Activated T-cell treated with anti-CD3 and anti-CD28 coated beads, Interleukin-2, amount 50 U/mL, for 48 hours (primary cell): ENCODE measurements at regions not wholly inside any gene's neighbourhood (a gene's known extent, or its start where the extent isn't known, plus 50 kb on each side); places are given as distances from the start of the nearest gene placed in this dataset.

Experiments used
- DNase-seq, 2 experiments: peaks; one replicate each; pipeline ENCODE4 v3.0.0-alpha.2; 2020

DNA sequence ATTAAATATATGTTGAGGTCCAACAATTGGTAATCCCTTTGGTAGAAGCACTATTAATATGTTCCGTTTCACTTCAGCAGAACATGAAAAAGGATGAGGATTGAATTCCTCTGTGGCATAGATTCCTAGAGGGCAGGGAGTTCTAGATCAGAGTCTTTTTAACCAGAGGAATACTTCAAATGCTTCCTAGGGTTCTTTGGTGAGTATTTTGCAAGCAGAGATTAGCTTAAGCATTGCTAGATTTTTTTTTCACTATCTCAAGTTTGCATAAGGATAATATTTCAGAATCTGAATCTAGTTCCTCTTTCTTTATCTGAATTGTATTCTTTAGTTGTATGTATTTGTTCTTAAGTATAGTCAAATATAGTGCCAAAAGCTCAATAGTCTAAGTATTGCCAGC is 116.6 kb upstream of the ADAMTSL1 start:
- DNase-seq: no peak

DNA sequence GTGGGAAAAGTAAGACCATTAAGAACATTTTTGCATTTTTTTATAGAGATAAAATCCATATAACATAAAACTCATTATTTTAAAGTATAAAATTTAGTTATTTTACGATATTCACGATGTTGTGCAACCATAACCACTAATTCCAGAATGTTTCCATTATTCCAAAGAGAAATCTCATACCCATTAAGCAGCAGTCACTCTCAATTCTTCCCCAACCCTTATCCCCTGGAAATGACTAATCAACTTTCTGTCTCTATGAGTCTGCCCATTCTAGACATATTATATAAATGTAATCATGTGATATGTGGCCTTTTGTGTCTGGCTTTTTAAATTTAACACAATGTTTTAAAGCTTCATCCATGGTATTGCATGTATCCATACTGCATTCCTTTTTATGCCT is 115.6 kb upstream of the ADAMTSL1 start:
- no peak for DNase-seq

DNA sequence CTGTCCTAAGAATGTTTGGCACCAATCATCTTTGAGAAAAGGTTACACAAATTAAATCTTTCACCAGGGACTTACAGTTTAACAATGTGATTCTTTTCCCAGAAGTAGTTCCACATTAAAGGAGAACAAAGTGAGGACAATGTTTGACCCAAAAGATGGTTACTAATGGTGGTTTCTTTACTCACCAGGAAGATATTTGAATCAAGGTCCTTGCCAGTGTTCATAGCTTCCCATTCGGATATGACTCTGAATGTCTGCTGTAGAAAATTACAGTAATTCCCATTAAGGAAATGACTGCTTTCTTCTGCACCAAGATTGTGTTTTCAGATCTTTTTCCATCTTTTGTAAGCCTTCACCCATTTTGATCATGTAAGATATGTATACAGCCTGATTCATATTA is 114.6 kb upstream of the ADAMTSL1 start:
- DNase-seq: no peak

DNA sequence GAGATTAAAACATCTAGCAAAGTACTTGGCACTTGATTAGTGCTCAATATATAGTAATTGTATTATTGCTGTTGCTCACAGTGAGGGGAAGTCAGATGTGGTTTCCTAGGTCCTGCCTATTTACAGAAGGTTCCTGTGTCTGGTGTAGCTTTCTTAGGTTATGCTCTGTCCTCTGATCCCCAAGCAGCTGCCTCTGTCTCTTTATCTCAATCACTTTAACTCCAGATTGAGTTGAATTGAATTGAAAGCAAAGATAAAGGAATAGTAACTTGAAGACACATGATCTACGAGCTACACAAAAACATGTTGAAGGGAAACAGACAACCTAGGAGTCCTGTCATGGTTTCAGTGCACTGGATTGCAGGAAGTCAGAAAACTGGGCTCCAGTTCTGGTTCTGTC is 113.9 kb upstream of the ADAMTSL1 start:
- DNase-seq: no peak

DNA sequence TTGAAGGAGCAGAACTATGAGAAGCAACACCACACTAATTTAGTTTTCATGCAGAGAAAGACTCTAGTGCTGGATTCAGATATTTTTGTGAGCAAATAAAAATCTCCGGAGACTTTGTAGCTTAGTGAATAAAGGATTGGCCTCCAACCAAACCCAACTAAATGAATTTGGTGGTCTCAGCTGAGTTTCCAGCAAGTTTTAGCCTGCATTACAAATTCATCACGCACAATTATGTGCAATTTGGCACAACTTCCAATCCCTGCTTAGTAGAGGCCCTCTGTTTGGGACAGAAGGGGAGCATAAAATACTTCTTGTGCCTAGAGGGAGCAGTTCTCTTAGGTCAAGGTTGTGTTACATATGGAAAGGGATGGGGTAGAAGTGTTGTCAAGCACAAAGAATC is 112.3 kb upstream of the ADAMTSL1 start:
- DNase-seq: no peak

DNA sequence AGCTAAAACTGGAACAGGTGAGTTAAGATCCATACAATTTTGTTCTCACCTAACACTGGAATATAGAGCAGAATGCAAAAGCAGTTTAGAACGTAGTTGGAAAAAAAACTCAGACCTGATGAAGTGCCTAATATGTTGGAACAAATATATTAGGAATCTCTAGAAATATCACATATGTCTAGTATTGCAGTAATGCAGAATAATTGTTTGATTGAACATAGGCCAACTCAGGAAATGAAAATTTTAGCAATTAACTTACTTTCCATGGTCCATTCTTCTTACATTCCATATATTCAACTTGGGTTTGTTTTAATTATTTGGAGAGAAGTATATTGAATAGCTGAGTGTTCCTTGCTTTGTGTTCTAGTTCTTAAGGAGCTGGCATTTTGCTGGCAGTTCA is 111.8 kb upstream of the ADAMTSL1 start:
- no peak for DNase-seq

DNA sequence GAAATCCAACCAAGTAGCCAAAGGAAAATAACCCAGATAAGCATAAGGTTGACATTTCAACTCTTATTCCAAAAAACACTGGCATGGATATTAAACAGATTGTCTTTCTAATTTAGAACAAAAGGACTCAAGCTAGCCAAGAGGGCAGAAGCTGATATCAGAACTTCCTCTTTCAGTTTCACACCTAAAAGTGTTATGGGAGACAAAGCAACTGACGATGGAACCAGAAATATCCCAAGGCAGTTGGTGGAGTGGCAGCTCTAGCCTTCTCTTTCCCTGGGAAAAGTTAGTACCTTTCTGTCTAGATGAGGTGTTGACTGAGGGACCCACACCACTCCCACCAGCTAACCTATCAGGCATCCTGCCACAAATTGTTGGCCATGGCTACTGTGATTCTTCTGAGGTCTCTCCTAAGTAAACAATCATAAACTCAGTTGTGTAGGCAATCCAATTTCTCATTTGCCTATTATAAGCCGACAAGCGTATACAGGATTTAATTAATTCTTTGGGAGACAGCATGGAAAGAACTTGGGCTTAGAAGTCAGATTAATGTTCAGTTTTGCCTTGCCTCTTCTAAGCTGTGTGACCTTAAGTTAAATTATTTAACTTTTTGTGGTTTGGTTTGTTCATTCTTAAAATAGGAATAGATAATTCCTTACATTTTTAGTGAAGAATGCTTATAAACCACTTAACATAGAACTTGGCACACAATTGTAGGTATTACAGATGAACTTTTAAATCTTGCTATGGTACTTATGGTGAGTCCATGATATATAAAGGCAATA is 110.9 kb upstream of the ADAMTSL1 start:
- no peak for DNase-seq

DNA sequence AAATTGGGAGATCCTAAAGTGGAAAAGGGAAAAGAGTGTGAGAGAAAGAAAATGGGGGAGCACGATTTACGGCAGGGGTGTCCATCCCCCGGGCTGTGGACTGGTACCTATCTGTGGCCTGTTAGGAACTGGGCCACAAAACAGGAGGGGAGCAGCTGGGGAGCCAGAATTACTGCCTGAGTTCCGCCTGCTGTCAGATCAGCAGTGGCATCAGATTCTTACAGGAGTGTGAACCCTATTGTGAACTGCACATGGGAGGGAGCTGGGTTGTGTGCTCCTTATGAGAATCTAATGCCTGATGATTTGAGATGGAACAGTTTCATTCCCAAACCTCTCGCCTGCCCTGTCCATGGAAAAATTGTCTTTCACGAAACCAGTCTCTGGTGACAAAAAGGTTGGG is 108.3 kb upstream of the ADAMTSL1 start:
- DNase-seq: no peak

DNA sequence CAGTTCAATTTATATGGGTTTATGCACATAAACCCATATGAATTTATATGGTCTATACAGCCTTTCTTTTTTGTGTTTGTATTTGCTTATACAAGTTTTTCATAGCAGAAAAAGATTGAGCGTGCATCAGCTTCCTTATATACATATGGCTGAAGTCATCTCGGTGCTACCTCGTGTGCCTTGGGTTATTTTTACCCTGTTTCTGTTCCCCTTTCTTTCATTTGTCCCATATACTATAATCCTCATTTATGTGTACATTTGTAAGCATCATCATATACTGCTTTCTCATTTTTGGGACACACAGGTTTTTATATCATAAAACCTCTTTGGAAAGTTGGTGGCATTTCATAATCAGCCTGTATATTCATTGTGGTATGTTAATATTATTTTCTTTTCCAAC is 107.8 kb upstream of the ADAMTSL1 start:
- DNase-seq: no peak

DNA sequence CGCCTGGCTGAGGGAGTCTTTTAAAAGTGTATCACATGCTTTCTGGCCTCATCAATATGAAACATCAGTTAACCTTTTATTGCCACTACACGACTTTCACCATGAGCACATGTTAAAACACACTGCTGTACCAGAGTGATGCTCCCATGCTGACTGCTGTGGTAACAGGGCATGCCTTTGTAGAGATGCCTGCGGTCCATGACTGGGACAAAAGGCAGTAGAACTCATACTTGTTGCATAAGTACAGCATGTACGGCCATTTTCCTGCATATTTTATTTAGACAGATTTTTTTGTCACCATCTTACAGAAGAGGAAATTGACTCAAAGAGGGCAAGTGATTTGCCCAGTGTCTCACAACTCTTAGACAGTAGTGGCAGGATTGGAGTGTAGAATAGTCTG is 105.7 kb upstream of the ADAMTSL1 start:
- no peak for DNase-seq

DNA sequence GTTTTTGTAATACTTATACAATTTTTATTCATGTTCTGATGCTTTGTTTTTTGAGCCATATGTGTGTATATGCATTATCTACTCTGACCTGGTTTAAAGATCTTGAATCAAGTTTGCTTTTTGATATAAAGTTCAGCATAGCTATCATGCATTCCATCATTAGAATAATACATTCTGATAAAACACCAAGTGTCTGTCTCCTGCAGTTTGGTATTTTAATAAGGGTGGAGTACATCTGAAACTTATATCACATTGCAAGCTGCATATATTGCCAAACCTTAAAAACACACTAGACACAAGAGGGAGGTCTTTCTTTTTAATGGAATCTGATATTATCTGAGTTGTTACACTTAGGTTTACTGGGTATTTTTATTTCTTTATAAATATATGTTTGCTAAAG is 102.8 kb upstream of the ADAMTSL1 start:
- DNase-seq: no peak

DNA sequence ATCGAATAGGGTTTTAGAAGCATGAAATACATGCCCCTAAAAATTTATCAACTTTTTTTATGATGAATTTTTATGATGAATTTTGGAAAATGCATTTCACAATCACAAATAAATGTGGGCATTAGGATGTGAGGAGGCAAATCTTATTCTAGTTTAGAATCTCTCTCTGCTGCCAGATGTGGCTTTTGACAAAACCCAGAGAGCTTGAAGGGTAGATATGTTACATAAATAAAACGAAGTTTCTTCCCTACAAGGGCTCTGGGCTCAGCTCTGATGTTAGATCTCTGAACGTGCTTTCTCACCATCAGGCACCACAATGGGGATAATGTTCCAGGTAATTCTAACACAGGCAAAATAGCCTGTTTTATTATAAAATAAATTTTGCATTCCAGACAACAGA is 102.3 kb upstream of the ADAMTSL1 start:
- no peak for DNase-seq

DNA sequence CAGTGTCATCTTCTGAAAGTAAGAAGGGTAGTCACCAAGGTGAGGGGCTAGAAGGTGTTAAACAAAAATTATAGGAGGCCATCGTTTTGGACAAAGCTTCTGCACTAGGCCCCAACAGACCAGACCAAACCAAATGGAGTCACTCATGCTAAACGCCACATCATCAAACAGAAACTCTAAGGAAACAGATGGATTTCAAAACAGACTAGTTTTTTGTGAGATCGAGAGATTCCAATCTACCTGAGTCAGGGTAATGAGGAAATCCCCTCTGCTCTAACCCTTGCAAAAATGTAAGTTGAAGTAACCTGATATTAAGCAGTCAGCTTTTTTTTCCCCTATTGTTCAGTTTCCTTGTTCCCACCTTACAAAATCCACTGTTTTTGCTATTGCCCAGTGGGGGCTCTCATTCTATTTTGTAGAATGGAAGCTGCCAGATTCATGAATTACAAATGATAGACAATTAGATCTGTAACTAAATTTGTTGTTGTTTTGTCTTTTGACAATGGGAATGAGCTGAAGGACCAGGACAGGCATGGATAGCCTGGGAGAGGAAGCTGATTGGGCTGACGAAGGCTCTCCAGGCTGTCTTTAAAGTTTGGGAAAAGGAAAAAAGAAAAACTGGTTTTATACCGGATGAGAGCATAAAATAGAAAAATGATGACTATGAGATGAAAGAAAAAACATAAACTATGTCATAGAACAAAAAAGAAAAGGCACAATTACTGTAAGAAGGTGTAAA is 94.7 kb upstream of the ADAMTSL1 start:
- DNase-seq: no peak

DNA sequence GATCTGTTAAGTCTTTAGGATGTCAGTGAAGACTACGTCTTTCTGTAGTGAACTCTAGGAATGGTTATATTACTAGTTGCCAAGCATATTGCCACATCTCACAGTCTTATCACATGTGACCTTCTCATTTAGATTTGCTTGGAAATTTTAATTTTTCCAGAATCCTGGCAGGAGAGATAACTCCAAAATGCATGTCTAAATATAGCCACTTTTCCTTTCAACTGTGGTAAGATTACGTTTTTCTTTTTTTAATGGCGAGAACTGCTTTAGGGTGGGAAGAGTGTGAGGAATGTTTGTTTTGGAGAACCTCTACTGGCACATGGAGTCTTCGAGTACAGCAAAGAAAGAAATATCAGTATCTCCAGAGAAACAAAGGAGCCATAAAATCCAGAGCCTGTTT is 91.7 kb upstream of the ADAMTSL1 start:
- no peak for DNase-seq

DNA sequence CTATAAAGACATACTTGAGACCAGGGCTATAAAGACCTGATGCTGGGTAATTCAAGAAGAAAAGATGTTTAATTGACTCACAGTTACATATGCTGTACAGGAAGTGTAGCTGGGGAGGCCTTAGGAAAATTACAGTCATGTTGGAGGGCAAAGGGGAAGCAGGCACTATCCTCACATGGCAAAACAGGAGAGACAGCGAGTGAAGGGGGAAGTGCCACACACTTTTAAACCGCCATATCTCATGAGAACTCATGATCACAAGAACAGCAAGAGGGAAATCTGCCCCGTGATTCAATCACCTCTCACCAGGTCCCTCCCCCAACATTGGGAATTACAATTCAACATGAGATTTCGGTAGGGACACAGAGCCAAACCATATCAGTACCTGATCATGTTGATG is 89.9 kb upstream of the ADAMTSL1 start:
- DNase-seq: no peak

DNA sequence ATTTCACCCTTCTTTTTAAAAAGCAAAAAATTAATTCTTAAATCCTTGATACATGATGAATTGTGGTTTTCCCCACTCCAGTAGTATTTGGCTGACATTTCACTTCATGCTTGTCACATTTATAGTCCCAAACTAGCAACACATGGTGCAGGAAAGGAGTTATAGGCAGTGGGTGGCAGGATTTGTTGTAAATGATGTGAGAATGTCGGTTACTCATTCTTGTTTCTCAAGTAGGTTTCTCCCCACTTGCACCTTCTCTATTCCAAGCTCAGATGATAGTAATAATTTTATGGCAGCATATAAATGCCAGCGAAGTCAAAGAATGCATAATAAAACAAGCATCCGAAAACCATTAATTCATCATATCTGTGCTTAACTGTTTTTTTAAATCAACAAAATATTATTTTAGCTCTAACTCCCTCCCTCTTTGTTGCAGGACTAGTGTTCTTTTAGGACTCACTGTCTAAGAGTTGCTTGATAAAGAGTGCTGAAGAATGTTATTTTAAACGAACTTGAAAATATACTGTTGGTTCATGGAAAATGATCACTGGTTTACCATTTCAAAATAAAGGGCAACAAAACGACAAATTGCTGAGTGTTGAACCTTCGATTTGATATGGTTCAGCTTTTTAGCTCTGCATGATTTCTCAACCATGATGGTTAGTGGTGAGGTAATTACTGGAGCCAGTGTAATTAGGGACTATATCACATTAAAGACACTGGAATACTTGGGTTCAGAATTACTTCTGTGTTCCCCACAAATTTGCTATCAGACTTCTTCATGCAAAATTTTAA is 88.1 kb upstream of the ADAMTSL1 start:
- DNase-seq: no peak

DNA sequence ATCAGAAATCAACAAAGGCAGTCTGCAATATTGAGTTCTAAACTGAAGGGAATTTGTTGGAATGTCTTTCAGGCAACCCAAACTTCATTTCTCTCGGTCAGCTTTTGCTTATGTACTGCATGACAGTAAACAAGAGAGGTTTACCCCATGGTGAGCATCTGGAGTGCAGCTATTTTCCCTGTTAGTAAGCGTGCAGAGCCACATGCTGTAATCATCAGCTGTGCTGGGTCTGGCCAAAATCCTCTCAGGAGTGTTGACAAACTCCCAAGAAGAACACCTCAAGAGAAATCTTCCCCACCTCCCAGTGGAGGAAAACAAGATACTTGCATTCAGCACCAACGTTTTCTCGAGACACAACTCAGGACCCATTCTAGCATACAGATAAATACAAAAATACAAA is 83.6 kb upstream of the ADAMTSL1 start:
- no peak for DNase-seq

DNA sequence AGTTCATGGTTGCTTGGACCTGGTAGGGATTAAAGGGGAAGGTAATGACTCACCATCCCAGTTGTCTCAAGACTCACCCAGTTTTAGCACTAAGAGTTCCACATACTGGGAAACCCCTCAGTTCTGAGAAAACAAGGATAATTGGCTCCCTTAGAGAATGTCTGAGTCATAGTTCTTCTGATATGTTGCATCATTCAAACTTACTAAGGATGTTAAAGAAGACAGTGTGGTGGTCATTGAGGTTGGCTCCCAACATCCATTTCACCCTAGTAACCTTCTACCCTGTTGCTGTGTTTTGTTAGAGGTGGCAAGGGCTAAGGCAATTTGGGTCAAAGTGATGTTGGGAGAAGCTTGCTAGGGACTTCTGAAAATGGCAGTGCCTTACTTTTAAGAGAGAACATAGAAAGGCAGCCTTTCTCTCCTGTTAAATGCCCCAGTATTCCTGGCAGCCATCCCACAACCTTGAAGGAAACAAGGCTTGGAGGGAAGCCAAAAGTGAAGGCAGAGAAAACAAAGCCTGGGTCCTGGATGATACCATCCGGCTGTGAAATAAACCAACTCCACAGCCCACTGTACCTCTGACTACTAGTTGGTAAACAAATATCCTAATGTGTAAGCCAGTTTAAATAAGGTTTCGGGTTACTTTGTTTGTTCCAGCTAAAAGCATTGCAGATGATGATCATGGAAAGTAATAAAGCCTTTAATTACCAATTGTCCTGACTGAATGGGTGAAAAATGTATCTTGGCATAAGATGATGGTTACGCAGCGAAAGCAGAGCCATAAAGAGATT is 80.4 kb upstream of the ADAMTSL1 start:
- DNase-seq: no peak

DNA sequence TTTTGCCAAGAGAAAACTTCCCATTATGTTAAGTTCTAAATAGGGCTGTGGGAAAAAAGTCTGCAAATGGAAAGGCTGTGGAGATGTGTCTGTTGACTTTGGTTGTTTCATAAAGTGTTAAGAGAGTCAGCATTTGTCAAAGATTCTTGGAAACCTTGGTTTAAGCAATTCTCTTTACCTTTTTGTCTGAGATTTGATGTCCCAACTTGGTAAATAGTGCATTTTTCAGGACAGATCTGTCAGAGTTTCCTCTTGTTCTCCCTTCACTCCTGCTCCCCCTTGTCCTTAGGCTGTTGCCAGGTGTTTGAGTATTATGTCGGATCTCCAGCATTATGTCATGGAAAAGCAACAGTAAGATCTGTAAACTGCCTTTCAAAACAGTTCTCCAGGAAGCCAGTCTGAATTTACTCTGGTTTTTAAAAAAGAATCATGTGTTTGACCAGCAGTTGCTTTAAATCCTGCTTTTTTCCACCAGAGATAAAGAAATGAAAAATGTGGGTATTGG is 79.1 kb upstream of the ADAMTSL1 start:
- no peak for DNase-seq

DNA sequence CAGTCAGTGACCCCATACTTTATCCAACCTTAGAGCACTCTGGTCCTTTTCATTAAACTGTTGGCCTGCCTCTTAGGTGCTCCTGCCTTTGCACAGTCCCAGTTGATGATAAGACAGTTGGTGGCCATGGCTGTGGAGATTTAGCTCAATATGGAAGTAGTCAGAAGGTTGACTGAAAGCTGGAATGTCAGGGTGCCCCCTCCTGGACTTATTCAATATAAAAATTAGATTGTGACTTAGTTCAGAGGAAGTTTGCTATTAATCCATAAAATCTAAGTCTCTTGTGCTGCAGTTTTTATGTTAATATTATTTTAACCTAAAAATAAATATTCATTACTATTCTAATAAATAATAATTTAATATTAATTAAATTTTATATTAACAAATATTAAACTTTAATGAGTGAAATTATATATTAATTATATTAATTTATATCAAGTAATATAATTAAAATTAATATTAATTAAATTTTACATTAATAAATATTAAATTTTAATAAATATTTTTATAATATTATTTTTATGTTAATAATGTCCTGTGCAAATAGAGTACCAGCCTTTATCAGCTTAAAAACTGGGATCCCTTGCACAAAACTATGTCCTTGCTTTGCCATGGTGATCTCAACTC is 77.7 kb upstream of the ADAMTSL1 start:
- DNase-seq: peak in 1 of 2 experiments; percentile 14

DNA sequence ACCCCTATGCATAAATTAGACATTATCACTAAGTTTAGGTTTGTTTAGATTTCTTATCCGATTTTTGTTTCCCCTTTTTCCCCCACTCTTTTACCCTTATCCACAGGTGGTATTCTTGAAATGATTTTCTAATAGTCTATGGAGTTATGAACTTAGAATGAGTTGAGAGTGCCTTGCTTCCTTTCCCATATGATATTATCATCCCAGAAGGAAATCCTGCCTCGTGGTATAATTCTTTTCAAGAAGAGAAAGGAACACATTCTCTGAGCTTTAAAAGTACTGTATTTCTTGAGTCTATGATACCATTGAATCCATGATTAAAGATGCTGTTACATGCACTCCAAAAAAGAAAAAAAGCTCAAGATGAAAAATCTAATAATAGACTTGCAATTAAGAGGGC is 76.9 kb upstream of the ADAMTSL1 start:
- DNase-seq: no peak

DNA sequence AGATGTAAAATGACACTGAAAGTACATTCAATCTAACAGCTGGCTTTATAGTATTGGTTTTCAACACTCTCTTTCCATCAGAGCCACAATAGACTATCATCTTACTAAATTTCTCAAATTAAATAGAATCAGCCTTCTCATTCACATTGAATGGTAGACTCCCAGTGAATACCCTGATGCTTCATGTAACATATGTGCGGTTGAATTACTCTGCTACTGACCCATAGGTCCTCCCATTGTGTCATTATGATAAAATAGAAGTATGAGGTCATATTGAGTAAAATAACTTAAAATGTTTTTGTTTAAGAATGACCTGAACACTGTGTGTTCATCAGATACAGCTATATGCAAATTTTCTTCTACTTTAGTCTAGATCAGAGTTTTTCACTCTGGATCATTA is 75.9 kb upstream of the ADAMTSL1 start:
- no peak for DNase-seq
